GM18517 (cell line): ENCODE measurements at regions not wholly inside any gene's neighbourhood (a gene's known extent, or its start where the extent isn't known, plus 50 kb on each side); places are given as distances from the start of the nearest gene placed in this dataset.
"Not testable (repeated sequence)": the region's sequence is repeated elsewhere in the genome, so short reads cannot be mapped to it uniquely, and the experiment has no call there.

ENCODE experiments used
- ATAC-seq: cut with Tn5 transposase; IDR thresholded peaks from one replicate; pipeline ENCODE4 v1.9.1; 2021; ENCODE audit warnings: mild to moderate bottlenecking, moderate library complexity; ENCODE audit not compliant: unreplicated experiment

GRCh38 chr6:84897988-84898594 lies 133.7 kb upstream of the TBX18 start:
- no peak for ATAC-seq

- ATAC-seq: no peak
Measured at GRCh38 chr6:84897011-84897410, 132.6 kb upstream of the TBX18 start.

GRCh38 chr6:84892671-84893070 lies 128.3 kb upstream of the TBX18 start:
- ATAC-seq: no peak

GRCh38 chr6:84882768-84883766 lies 118.7 kb upstream of the TBX18 start:
- no peak for ATAC-seq

GRCh38 chr6:84879385-84879784 lies 115.0 kb upstream of the TBX18 start:
- not testable (repeated sequence) for ATAC-seq

GRCh38 chr6:84877515-84878210 lies 113.3 kb upstream of the TBX18 start:
- ATAC-seq: no peak

- ATAC-seq: no peak
Measured at GRCh38 chr6:84876723-84877514, 112.5 kb upstream of the TBX18 start.

- ATAC-seq: no peak
Measured at GRCh38 chr6:84872996-84873723, 108.8 kb upstream of the TBX18 start.

- ATAC-seq: no peak
Measured at GRCh38 chr6:84871925-84872324, 107.5 kb upstream of the TBX18 start.

GRCh38 chr6:84870672-84871071 lies 106.3 kb upstream of the TBX18 start:
- no peak for ATAC-seq

GRCh38 chr6:84868149-84868548 lies 103.8 kb upstream of the TBX18 start:
- ATAC-seq: no peak

- no peak for ATAC-seq
Measured at GRCh38 chr6:84867521-84867920, 103.1 kb upstream of the TBX18 start.

GRCh38 chr6:84866715-84867114 lies 102.3 kb upstream of the TBX18 start:
- no peak for ATAC-seq

- not testable (repeated sequence) for ATAC-seq
Measured at GRCh38 chr6:84865372-84865771, 101.0 kb upstream of the TBX18 start.

- no peak for ATAC-seq
Measured at GRCh38 chr6:84862843-84863242, 98.4 kb upstream of the TBX18 start.

- ATAC-seq: no peak
Measured at GRCh38 chr6:84860920-84861319, 96.5 kb upstream of the TBX18 start.

GRCh38 chr6:84860509-84860908 lies 96.1 kb upstream of the TBX18 start:
- no peak for ATAC-seq

- no peak for ATAC-seq
Measured at GRCh38 chr6:84854811-84855400, 90.5 kb upstream of the TBX18 start.

- no peak for ATAC-seq
Measured at GRCh38 chr6:84853901-84854300, 89.5 kb upstream of the TBX18 start.

GRCh38 chr6:84848960-84849359 lies 84.6 kb upstream of the TBX18 start:
- no peak for ATAC-seq
